Neutrophil (primary cell): ENCODE measurements at regions not wholly inside any gene's neighbourhood (a gene's known extent, or its start where the extent isn't known, plus 50 kb on each side); places are given as distances from the start of the nearest gene placed in this dataset.

Experiments
- H3K27ac ChIP-seq: fragments of 200-600 bp; sonication (generic); 2 replicates; pipeline ENCODE4 v1.5.1; 2016; ENCODE audit warnings: mild to moderate bottlenecking, moderate library complexity
- H3K27me3 ChIP-seq: fragments of 200-600 bp; sonication (generic); 2 replicates; pipeline ENCODE4 v1.6.0; 2016; ENCODE audit warnings: mild to moderate bottlenecking
- H3K36me3 ChIP-seq: fragments of 200-600 bp; sonication (generic); 2 replicates; pipeline ENCODE4 v1.5.1; 2017
- H3K4me1 ChIP-seq, 2 experiments: fragments of 200-600 bp in 1 of 2; sonication (generic) in 1 of 2; 1 replicate in 1 of 2; 2 replicates in 1 of 2; pipeline versions ENCODE4 v1.5.1 to v1.6.1; 2013 to 2016; ENCODE audit warnings: low read depth in 1 of 2, low read length in 1 of 2, mild to moderate bottlenecking in 1 of 2, moderate library complexity in 1 of 2; ENCODE audit not compliant: control insufficient read depth in 1 of 2, insufficient read depth in 1 of 2
- H3K4me3 ChIP-seq, 2 experiments: fragments of 200-600 bp in 1 of 2; sonication (generic) in 1 of 2; 1 replicate in 1 of 2; 2 replicates in 1 of 2; pipeline ENCODE4 v1.5.1; 2013 to 2016; ENCODE audit warnings: low read depth in 1 of 2, low read length in 1 of 2, mild to moderate bottlenecking in 1 of 2, moderate library complexity in 1 of 2
- H3K9me3 ChIP-seq: fragments of 200-600 bp; sonication (generic); 2 replicates; pipeline ENCODE4 v1.5.1; 2016
- TF ChIP-seq, protein P1 (sequence below): fragments of 200-600 bp; sonication (generic); IDR thresholded peaks from 2 replicates; pipeline ENCODE4 v1.5.1; 2016; ENCODE audit warnings: antibody characterized with exemption

DNA sequence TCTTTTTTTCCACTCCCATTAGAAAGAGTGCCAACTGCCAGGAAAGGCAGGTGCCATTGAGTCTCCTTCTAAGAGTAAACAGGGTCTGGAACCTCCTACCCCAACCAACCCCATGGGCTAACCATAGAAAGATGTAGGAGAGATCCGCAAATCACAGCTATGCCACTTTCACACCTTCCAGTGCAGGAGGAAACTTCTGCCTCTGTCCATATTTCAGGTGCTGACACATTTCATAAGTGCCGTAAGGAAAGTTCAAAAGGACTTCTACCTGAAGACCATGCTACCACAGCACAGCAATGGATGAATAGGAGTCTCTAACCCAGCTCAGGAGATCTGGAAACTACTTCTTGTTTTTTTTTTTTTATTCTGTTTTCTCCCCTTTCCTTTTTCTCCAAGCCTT, 145.8 kb downstream of the FBXO8 start:
- Histone ChIP-seq H3K27ac (no peak overlapping the region), H3K4me3 (no peak overlapping the region), H3K9me3 (no peaks in the 10 kb centered on the region), H3K36me3 (no peaks in the 10 kb centered on the region), H3K4me1 (no peaks in the 10 kb centered on the region), H3K27me3 (peaks cover 36% of the 10 kb centered on the region)
- TF ChIP-seq, protein P1, sequence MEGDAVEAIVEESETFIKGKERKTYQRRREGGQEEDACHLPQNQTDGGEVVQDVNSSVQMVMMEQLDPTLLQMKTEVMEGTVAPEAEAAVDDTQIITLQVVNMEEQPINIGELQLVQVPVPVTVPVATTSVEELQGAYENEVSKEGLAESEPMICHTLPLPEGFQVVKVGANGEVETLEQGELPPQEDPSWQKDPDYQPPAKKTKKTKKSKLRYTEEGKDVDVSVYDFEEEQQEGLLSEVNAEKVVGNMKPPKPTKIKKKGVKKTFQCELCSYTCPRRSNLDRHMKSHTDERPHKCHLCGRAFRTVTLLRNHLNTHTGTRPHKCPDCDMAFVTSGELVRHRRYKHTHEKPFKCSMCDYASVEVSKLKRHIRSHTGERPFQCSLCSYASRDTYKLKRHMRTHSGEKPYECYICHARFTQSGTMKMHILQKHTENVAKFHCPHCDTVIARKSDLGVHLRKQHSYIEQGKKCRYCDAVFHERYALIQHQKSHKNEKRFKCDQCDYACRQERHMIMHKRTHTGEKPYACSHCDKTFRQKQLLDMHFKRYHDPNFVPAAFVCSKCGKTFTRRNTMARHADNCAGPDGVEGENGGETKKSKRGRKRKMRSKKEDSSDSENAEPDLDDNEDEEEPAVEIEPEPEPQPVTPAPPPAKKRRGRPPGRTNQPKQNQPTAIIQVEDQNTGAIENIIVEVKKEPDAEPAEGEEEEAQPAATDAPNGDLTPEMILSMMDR: no peak

DNA sequence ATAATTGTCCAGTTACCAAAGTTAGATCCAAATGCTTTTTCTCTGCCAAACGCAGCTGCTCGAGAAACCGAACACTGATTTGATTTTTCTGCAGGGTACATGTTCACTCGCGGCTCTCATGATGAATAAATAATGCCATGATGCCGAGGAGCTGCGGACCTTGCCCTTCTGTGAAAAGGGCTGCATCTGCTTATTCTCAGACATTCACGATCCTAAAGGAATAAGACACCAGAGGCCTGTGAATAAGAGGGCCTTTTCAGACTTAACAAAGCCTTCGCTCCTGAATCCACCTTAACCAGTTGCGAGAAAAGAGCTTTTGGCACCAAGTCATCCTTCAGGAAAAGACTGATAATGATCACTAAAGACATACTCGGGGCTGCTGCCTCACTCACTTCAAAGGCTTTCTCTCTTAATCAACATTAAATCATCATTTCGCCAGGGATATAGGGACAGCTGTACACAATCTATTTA, 147.5 kb downstream of the FBXO8 start:
- Histone ChIP-seq H3K27ac (no peak overlapping the region), H3K9me3 (no peaks in the 10 kb centered on the region), H3K36me3 (no peaks in the 10 kb centered on the region), H3K27me3 (peaks cover 29% of the 10 kb centered on the region), H3K4me1 (no peaks in the 10 kb centered on the region), H3K4me3 (no peak overlapping the region)
- TF ChIP-seq, protein P1: no peak

DNA sequence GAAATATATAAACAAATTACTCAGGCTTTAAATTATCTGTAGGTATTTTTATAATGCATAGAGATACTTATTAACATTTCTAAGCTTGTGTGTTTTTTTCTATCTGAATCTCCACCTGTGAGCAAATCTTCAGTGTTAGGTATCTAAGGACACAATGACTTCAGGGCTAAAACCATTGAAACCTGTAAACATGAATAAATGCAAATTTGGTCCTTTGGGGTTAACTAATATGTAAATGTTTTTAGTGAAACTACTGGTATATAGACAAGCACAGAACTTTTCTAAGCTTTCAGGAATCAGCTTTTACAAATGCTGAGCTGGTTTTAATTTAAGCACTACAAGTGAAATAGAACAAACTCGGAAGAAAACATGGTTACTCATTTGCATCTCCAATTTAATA, 147.9 kb downstream of the FBXO8 start:
- H3K9me3 ChIP-seq: no peaks in the 10 kb centered on the region
- no peak overlapping the region for H3K27ac ChIP-seq
- TF ChIP-seq, protein P1: no peak
- H3K4me1 ChIP-seq: no peaks in the 10 kb centered on the region
- H3K36me3 ChIP-seq: no peaks in the 10 kb centered on the region
- peaks cover 29% of the 10 kb centered on the region for H3K27me3 ChIP-seq
- H3K4me3 ChIP-seq: no peak overlapping the region

DNA sequence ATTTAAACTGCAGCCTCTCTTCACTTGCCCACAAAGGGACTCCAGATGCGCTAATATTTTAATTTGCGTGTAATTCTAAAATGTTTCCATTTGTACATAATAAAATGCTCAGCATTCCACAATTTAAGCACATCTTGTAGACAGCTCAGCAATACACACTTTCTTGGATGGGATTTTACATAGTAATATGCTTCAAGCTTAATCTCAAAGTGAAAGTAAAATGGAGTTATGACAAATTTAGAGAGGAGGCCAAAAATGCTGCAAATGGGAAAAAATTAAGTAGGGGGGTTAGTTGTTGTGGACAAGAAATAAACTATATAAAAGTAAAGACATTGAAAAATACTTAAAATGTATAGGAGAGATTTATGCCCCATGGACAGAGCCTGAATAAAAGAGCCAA, 149.1 kb downstream of the FBXO8 start:
- no peaks in the 10 kb centered on the region for H3K4me1 ChIP-seq

DNA sequence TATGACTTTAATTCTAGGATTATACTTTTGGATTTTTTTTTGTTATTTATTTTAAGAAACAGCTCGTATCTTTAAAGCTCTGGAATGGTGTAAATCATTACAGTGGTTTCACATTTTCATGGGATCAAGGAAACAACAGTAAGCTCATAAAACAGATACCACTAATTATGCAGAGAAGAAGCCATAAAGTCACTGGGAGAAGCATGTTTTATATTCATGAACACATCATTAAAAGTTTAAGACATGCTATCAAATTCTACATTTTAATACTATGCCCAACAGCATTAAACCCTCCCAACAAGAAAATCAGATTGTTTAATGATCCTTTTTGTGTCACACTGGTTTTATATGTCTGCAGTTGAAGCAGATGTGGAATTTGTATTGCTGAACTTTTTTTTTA, 149.9 kb downstream of the FBXO8 start:
- Histone ChIP-seq H3K4me1 (no peaks in the 10 kb centered on the region), H3K4me3 (no peak overlapping the region), H3K27ac (no peak overlapping the region), H3K27me3 (peaks cover 29% of the 10 kb centered on the region), H3K36me3 (no peaks in the 10 kb centered on the region), H3K9me3 (no peaks in the 10 kb centered on the region)
- TF ChIP-seq, protein P1: no peak

More for the DNA sequence above, 149.1 kb downstream of the FBXO8 start:
- TF ChIP-seq, protein P1: no peak
- Histone ChIP-seq H3K36me3 (no peaks in the 10 kb centered on the region), H3K9me3 (no peaks in the 10 kb centered on the region), H3K4me3 (no peak overlapping the region), H3K27me3 (peaks cover 29% of the 10 kb centered on the region), H3K27ac (no peak overlapping the region)

DNA sequence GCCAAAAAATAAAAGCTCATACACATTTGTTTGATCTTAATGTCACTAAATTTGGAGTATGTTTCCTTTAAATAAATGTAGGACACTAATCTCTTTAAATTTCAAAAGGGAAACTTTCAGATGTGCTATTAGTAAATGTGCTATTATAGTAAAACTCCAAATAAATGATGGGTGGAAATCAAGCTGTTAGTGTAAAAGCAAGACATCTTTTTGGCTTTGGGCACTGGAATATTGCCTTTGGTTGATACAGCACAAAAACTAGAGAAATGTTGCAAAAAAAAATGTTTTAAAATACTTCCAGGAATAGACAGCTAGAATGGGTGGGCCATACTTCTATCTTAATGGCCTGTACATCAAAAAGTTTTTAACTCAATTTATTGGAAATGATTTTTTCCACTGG, 151.6 kb downstream of the FBXO8 start:
- TF ChIP-seq, protein P1: no peak
- H3K4me3 ChIP-seq: no peak overlapping the region
- no peak overlapping the region for H3K27ac ChIP-seq
- peaks cover 39% of the 10 kb centered on the region for H3K27me3 ChIP-seq
- no peaks in the 10 kb centered on the region for H3K36me3 ChIP-seq
- no peaks in the 10 kb centered on the region for H3K9me3 ChIP-seq
- H3K4me1 ChIP-seq: no peaks in the 10 kb centered on the region
